Brain microvascular endothelial cell (primary cell): ENCODE measurements at regions not wholly inside any gene's neighbourhood (a gene's known extent, or its start where the extent isn't known, plus 50 kb on each side); places are given as distances from the start of the nearest gene placed in this dataset.

Experiments used
- DNase-seq: peaks from one replicate; pipeline ENCODE4 v3.0.0-alpha.2; 2020
- H3K27ac ChIP-seq: fragments of 250-450 bp; sonication (Bioruptor Pico); 2 replicates; pipeline ENCODE4 v1.5.1; 2020; ENCODE audit warnings: mild to moderate bottlenecking, moderate library complexity
- H3K27me3 ChIP-seq: fragments of 250-450 bp; sonication (Bioruptor Pico); replicated peaks from 2 replicates; pipeline ENCODE4 v1.5.1; 2020; ENCODE audit warnings: mild to moderate bottlenecking
- H3K36me3 ChIP-seq: fragments of 250-450 bp; sonication (Bioruptor Pico); replicated peaks from 2 replicates; pipeline ENCODE4 v1.5.1; 2020; ENCODE audit warnings: mild to moderate bottlenecking
- H3K4me3 ChIP-seq: 2 replicates; pipeline ENCODE4 v1.5.1; 2011; ENCODE audit warnings: low read depth, mild to moderate bottlenecking, control low read depth, low read length, moderate library complexity
- in situ Hi-C: cut with HindIII; loops from 2 replicates; pipeline ENCODE4 v1.10.0; 2017; ENCODE audit warnings: low sequenced_read_pairs, low pct_ligation_motif_present
- TF ChIP-seq, protein P1 (sequence below): IDR thresholded peaks from 2 replicates; pipeline ENCODE4 v1.5.1; 2011; ENCODE audit warnings: low read depth, mild to moderate bottlenecking, moderate library complexity, low read length, control low read depth, inconsistent platforms; ENCODE audit errors: missing control alignments

DNA sequence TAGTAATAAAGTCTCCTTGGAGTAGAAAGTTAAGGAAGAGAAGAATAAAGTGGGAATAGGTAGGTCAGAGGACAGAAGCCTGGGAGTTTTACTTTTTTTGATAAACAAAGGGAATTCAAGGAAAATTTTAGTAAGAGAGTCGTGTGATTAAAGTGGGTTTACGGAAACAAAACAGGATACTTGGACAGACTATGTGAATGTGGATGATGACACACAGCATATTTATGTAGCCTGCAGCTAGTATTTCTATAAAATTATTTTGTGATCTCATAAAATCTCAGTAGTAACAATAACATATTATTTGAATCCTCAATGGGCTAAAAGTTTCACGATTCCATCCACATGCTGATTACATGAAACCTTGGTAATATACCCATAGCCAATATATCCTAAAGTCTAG is 450.7 kb upstream of the PIK3C3 start:
- no peaks in the 10 kb centered on the region for H3K27me3 ChIP-seq
- in situ Hi-C loops: no loop called here
- H3K27ac ChIP-seq: no peak overlapping the region
- H3K4me3 ChIP-seq: no peak overlapping the region
- TF ChIP-seq, protein P1, sequence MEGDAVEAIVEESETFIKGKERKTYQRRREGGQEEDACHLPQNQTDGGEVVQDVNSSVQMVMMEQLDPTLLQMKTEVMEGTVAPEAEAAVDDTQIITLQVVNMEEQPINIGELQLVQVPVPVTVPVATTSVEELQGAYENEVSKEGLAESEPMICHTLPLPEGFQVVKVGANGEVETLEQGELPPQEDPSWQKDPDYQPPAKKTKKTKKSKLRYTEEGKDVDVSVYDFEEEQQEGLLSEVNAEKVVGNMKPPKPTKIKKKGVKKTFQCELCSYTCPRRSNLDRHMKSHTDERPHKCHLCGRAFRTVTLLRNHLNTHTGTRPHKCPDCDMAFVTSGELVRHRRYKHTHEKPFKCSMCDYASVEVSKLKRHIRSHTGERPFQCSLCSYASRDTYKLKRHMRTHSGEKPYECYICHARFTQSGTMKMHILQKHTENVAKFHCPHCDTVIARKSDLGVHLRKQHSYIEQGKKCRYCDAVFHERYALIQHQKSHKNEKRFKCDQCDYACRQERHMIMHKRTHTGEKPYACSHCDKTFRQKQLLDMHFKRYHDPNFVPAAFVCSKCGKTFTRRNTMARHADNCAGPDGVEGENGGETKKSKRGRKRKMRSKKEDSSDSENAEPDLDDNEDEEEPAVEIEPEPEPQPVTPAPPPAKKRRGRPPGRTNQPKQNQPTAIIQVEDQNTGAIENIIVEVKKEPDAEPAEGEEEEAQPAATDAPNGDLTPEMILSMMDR: no peak
- H3K36me3 ChIP-seq: no peaks in the 10 kb centered on the region
- no peak for DNase-seq

GRCh38 chr18:41501848-41502247 is 453.2 kb upstream of the PIK3C3 start:
- in situ Hi-C loops: no loop called here

GRCh38 chr18:41499345-41499744 is 455.7 kb upstream of the PIK3C3 start:
- no peaks in the 10 kb centered on the region for H3K27me3 ChIP-seq
- TF ChIP-seq, protein P1: no peak
- no peak overlapping the region for H3K4me3 ChIP-seq
- H3K36me3 ChIP-seq: no peaks in the 10 kb centered on the region
- no peak overlapping the region for H3K27ac ChIP-seq
- no peak for DNase-seq
- in situ Hi-C loops: no loop called here

More at GRCh38 chr18:41501848-41502247, 453.2 kb upstream of the PIK3C3 start:
- H3K4me3 ChIP-seq: no peak overlapping the region
- no peak for DNase-seq
- H3K27me3 ChIP-seq: no peaks in the 10 kb centered on the region
- TF ChIP-seq, protein P1: no peak
- H3K36me3 ChIP-seq: no peaks in the 10 kb centered on the region
- no peak overlapping the region for H3K27ac ChIP-seq

DNA sequence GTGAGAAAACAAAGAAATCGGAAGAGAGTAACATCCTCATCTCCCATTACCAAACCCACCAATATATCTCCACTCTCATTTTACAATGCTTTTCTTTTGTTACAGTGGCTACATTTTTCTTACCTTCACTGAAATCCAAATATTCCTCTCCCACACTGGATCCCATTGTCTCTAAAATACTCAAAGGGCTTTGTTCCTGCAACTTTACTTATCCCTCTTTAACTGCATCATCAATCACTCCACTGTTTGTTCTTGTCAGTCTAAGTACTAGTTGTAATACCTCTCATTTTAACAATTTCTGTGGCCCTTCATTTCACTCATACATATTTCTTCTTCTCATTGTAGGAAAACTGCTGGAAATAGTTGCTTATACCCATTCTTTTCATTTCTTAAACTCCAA is 464.2 kb upstream of the PIK3C3 start:
- TF ChIP-seq, protein P1: no peak
- Histone ChIP-seq H3K27ac (no peak overlapping the region), H3K4me3 (no peak overlapping the region), H3K36me3 (no peaks in the 10 kb centered on the region), H3K27me3 (no peaks in the 10 kb centered on the region)
- DNase-seq: no peak
- in situ Hi-C loops: no loop called here

DNA sequence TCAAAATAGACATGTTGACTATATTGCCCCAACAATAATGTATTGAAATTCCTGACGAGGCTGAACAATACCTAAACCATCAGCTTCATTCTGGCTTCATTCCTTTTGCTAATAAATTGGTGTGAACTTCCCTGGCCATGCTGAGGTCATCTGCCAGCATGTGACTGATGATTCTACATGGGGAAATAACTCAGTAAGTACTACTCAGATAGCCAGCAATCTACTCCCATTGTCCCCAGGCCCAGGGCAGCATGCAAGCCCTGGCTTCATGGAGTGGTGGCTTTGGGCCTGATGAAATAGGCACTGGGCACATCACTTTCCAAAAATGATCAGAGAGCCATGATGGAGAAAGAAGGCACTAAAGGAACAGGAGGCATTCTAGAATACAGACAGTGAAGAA is 468.5 kb upstream of the PIK3C3 start:
- in situ Hi-C loops: no loop called here
- Histone ChIP-seq H3K27ac (no peak overlapping the region), H3K4me3 (no peak overlapping the region), H3K36me3 (no peaks in the 10 kb centered on the region), H3K27me3 (no peaks in the 10 kb centered on the region)
- no peak for DNase-seq
- TF ChIP-seq, protein P1: no peak

- H3K27me3 ChIP-seq: no peaks in the 10 kb centered on the region
- in situ Hi-C loops: no loop called here
- no peaks in the 10 kb centered on the region for H3K36me3 ChIP-seq
- H3K4me3 ChIP-seq: no peak overlapping the region
- TF ChIP-seq, protein P1: no peak
- DNase-seq: no peak
- no peak overlapping the region for H3K27ac ChIP-seq
These were observed 471.0 kb upstream of the PIK3C3 start for GRCh38 chr18:41484069-41484468.
